ENCODE measurements at regions not wholly inside any gene's neighbourhood (a gene's known extent, or its start where the extent isn't known, plus 50 kb on each side); places are given as distances from the start of the nearest gene placed in this dataset.
A peak's percentile ranks its signal among the peaks of the same experiment; 100 is the strongest.

GRCh38 chr3:137106612-137107240 is 148.9 kb downstream of the IL20RB start:
- TF ChIP-seq EMX1 (CRISPR knock-in tag; IDR thresholded peaks at IDR 0.05), result no peak
- no peak for TF ChIP-seq TEAD1 (CRISPR knock-in tag; IDR thresholded peaks at IDR 0.05)
- no peak for TF ChIP-seq E2F5 (CRISPR knock-in tag; IDR thresholded peaks at IDR 0.05)
- no peak for TF ChIP-seq GABPB1 (CRISPR knock-in tag; IDR thresholded peaks at IDR 0.05)
- no peak for TF ChIP-seq ZSCAN18 (CRISPR knock-in tag; IDR thresholded peaks at IDR 0.05)
- no peak for TF ChIP-seq FOXP4 (CRISPR knock-in tag; IDR thresholded peaks at IDR 0.05)
- no peak for TF ChIP-seq STAT6 (CRISPR knock-in tag; conservative IDR thresholded peaks at IDR 0.05; ENCODE audit: low read depth)
- TF ChIP-seq CTCF (IDR thresholded peaks at IDR 0.05), result no peak
- TF ChIP-seq JAZF1 (CRISPR knock-in tag; IDR thresholded peaks at IDR 0.05), result no peak
- TF ChIP-seq ERG (CRISPR knock-in tag; IDR thresholded peaks at IDR 0.05), result no peak
- no peak for TF ChIP-seq ZNF416 (CRISPR knock-in tag; IDR thresholded peaks at IDR 0.05)
- TF ChIP-seq SMAD4 (CRISPR knock-in tag; IDR thresholded peaks at IDR 0.05), result no peak
- TF ChIP-seq GRHL2 (CRISPR knock-in tag; IDR thresholded peaks at IDR 0.05; ENCODE audit: insufficient replicate concordance, severe bottlenecking), result no peak
- CTCF ChIA-PET, result interaction anchor here (0.9 to 2.9 kb wide), 15 partner anchors 10 to 864 kb away, joined by 3 to 33 read pairs (median 6); no protein-coding TSS in a partner anchor
- H3K27me3 Mint-ChIP-seq (ENCODE audit: low read depth), result no peaks in the 10 kb centered on the region
- H3K27ac Mint-ChIP-seq, result peak overlapping the region; percentile 86
- POLR2A ChIA-PET, result no interaction called here
- peaks cover 32% of the 10 kb centered on the region for H3K4me1 Mint-ChIP-seq
- ATAC-seq (no peak), DNase-seq (ENCODE audit: low spot score) (no peak)
- H3K4me3 Mint-ChIP-seq, result no peak overlapping the region
- H3K36me3 Mint-ChIP-seq, result no peaks in the 10 kb centered on the region
- no peaks in the 10 kb centered on the region for H3K9me3 Mint-ChIP-seq

All from WTC11 (cell line).